Liver (tissue), 8 donors: ENCODE measurements at regions not wholly inside any gene's neighbourhood (a gene's known extent, or its start where the extent isn't known, plus 50 kb on each side); places are given as distances from the start of the nearest gene placed in this dataset.

Experiments used
- DNase-seq: peaks from one replicate; pipeline ENCODE4 v3.0.0-alpha.2; 2017; ENCODE audit warnings: low spot score
- H3K27ac ChIP-seq, 2 donors: one replicate each; pipeline ENCODE4 v1.7.0; 2013; ENCODE audit warnings: inconsistent platforms in 2 of 2, low read length in 2 of 2, control low read depth in 1 of 2, low read depth in 1 of 2, mild to moderate bottlenecking in 1 of 2
- H3K27me3 ChIP-seq, 4 donors: one replicate each; pipeline versions ENCODE4 v1.6.1 to v1.7.0; 2013; ENCODE audit warnings: low read length in 3 of 4, inconsistent platforms in 1 of 4, mild to moderate bottlenecking in 1 of 4, moderate library complexity in 1 of 4; ENCODE audit not compliant: control insufficient read depth in 4 of 4, insufficient read depth in 4 of 4
- H3K36me3 ChIP-seq, 4 donors: one replicate each; pipeline versions ENCODE4 v1.6.1 to v1.7.0; 2013; ENCODE audit warnings: low read length in 3 of 4, mild to moderate bottlenecking in 3 of 4, low read depth in 1 of 4, moderate library complexity in 1 of 4; ENCODE audit not compliant: control insufficient read depth in 4 of 4, insufficient read depth in 3 of 4
- H3K4me1 ChIP-seq, 4 donors: one replicate each; pipeline versions ENCODE4 v1.6.1 to v1.7.0; 2013; ENCODE audit warnings: low read length in 3 of 4, mild to moderate bottlenecking in 3 of 4, moderate library complexity in 1 of 4; ENCODE audit not compliant: control insufficient read depth in 4 of 4, insufficient read depth in 4 of 4
- H3K4me3 ChIP-seq, 3 donors: one replicate each; pipeline versions ENCODE4 v1.6.1 to v1.7.0; 2013; ENCODE audit warnings: low read length in 3 of 3, control low read depth in 1 of 3, low read depth in 1 of 3, mild to moderate bottlenecking in 1 of 3
- H3K9ac ChIP-seq, 2 donors: one replicate each; pipeline ENCODE4 v1.7.0; 2013; ENCODE audit warnings: low read length in 2 of 2, mild to moderate bottlenecking in 2 of 2, moderate library complexity in 2 of 2, control low read depth in 1 of 2, low read depth in 1 of 2
- H3K9me3 ChIP-seq, 4 donors: one replicate each; pipeline versions ENCODE4 v1.6.1 to v1.7.0; 2013; ENCODE audit warnings: low read length in 3 of 4; ENCODE audit not compliant: control insufficient read depth in 4 of 4
- ATF3 ChIP-seq: IDR thresholded peaks from 2 replicates; pipeline ENCODE4 v1.6.1; 2016; ENCODE audit warnings: antibody characterized with exemption
- CTCF ChIP-seq: fragments of 150-350 bp; IDR thresholded peaks from 2 replicates; pipeline ENCODE4 v1.5.1; 2017; ENCODE audit warnings: improper control_type of control experiment, low read depth, low read length; ENCODE audit not compliant: missing input control
- EGR1 ChIP-seq, 2 donors: IDR thresholded peaks; 2 replicates each; pipeline ENCODE4 v1.6.1; 2016 to 2018; ENCODE audit warnings: antibody characterized with exemption in 2 of 2, low read depth in 2 of 2
- FOXA1 ChIP-seq: IDR thresholded peaks from 2 replicates; pipeline ENCODE4 v1.6.1; 2016; ENCODE audit warnings: antibody characterized with exemption
- FOXA2 ChIP-seq: IDR thresholded peaks from 2 replicates; pipeline ENCODE4 v1.6.1; 2016; ENCODE audit warnings: antibody characterized with exemption
- GABPA ChIP-seq, 2 donors: IDR thresholded peaks in 1 of 2; conservative IDR thresholded peaks in 1 of 2; 2 replicates each; pipeline ENCODE4 v1.6.1; 2016; ENCODE audit warnings: antibody characterized with exemption in 2 of 2, mild to moderate bottlenecking in 1 of 2, moderate library complexity in 1 of 2
- HNF4A ChIP-seq, 2 donors: conservative IDR thresholded peaks; 2 replicates each; pipeline ENCODE4 v1.6.1; 2016; ENCODE audit warnings: antibody characterized with exemption in 2 of 2, mild to moderate bottlenecking in 2 of 2
- HNF4G ChIP-seq: IDR thresholded peaks from 2 replicates; pipeline ENCODE4 v1.6.1; 2016; ENCODE audit warnings: antibody characterized with exemption
- JUND ChIP-seq, 2 donors: IDR thresholded peaks; 2 replicates each; pipeline ENCODE4 v1.6.1; 2016; ENCODE audit warnings: antibody characterized with exemption in 2 of 2
- NR2F2 ChIP-seq: IDR thresholded peaks from 2 replicates; pipeline ENCODE4 v1.6.1; 2016; ENCODE audit warnings: antibody characterized with exemption
- RAD21 ChIP-seq, 2 donors: IDR thresholded peaks; 2 replicates each; pipeline ENCODE4 v1.6.1; 2016; ENCODE audit warnings: antibody characterized with exemption in 2 of 2, mild to moderate bottlenecking in 2 of 2
- REST ChIP-seq: IDR thresholded peaks from 2 replicates; pipeline ENCODE4 v1.6.1; 2016; ENCODE audit warnings: antibody characterized with exemption, mild to moderate bottlenecking
- RXRA ChIP-seq, 2 donors: IDR thresholded peaks; 2 replicates each; pipeline ENCODE4 v1.6.1; 2017 to 2018; ENCODE audit warnings: antibody characterized with exemption in 2 of 2, mild to moderate bottlenecking in 1 of 2
- SP1 ChIP-seq: IDR thresholded peaks from 2 replicates; pipeline ENCODE4 v1.6.1; 2018; ENCODE audit warnings: antibody characterized with exemption, mild to moderate bottlenecking
- TAF1 ChIP-seq: conservative IDR thresholded peaks from 2 replicates; pipeline ENCODE4 v1.6.1; 2016; ENCODE audit warnings: antibody characterized with exemption, mild to moderate bottlenecking
- YY1 ChIP-seq: IDR thresholded peaks from 2 replicates; pipeline ENCODE4 v1.6.1; 2016; ENCODE audit warnings: antibody characterized with exemption, mild to moderate bottlenecking
- ZBTB33 ChIP-seq: IDR thresholded peaks from 2 replicates; pipeline ENCODE4 v1.6.1; 2016; ENCODE audit warnings: antibody characterized with exemption
- WGBS: extraction: QIAGEN DNeasy Blood & Tissue Kit; methylation state at CpG from one replicate; pipeline ENCODE4 v1.1.7; 2013; 5-methylcytosine and 5-hydroxymethylcytosine counted together
- TF ChIP-seq, protein P1 (sequence below): IDR thresholded peaks from 2 replicates; pipeline ENCODE4 v1.6.1; 2016; ENCODE audit warnings: antibody characterized with exemption
- donor health status: healthy.
- donor health status: healthy.
- donor health status: healthy.
- donor health status: healthy.
- donor health status: healthy.

GRCh38 chr5:99590806-99591205 is 662.0 kb upstream of the CHD1 start:
- H3K9ac ChIP-seq = no peak overlapping the region
- H3K9me3 ChIP-seq = no peaks in the 10 kb centered on the region
- TF ChIP-seq HNF4A (conservative IDR thresholded peaks at IDR 0.05) (no peak), FOXA1 (no peak), ZBTB33 (no peak), REST (no peak), CTCF (no peak), GABPA (IDR thresholded peaks at IDR 0.05 in 1 of 2, conservative IDR thresholded peaks at IDR 0.05 in 1 of 2) (no peak), RAD21 (IDR thresholded peaks at IDR 0.05) (no peak), YY1 (no peak), JUND (IDR thresholded peaks at IDR 0.05) (no peak), TAF1 (no peak), HNF4G (no peak), EGR1 (IDR thresholded peaks at IDR 0.05; ENCODE audit: low read depth in 2 of 2) (no peak), RXRA (IDR thresholded peaks at IDR 0.05) (no peak), NR2F2 (no peak), ATF3 (no peak), FOXA2 (no peak), SP1 (no peak)
- TF ChIP-seq, protein P1, sequence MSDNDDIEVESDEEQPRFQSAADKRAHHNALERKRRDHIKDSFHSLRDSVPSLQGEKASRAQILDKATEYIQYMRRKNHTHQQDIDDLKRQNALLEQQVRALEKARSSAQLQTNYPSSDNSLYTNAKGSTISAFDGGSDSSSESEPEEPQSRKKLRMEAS = no peak
- no peaks in the 10 kb centered on the region for H3K27me3 ChIP-seq
- H3K4me1 ChIP-seq = no peaks in the 10 kb centered on the region
- 63% methylated on average over 1 of the region's 1 CpG for WGBS
- no peak overlapping the region for H3K4me3 ChIP-seq
- no peaks in the 10 kb centered on the region for H3K36me3 ChIP-seq
- H3K27ac ChIP-seq = no peak overlapping the region
- no peak for DNase-seq

DNA sequence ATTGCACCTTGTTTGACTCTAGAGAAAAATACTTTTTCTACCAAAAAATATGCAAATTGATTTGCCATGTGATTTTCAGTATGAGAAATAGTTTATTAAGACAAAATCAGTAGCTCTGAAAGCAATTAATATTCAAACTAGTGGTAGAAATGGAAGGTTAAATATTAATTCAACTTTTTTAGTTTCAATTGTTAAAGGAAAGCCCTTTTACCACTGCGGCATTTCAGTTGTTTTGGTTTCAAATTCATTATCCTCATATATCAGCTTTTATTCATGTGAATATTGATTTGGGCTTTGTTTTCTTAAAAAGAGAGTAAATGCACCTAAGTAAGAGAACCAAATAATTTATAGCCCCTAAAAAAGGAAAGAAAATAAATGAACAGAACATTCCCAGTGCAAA is 660.6 kb upstream of the CHD1 start:
- WGBS = 87% methylated on average over 1 of the region's 1 CpG
- no peak for DNase-seq
- no peak for TF ChIP-seq TAF1
- TF ChIP-seq REST = no peak
- no peak for TF ChIP-seq YY1
- TF ChIP-seq FOXA1 = no peak
- no peak for TF ChIP-seq ZBTB33
- TF ChIP-seq, protein P1 = no peak
- no peak for TF ChIP-seq EGR1 (IDR thresholded peaks at IDR 0.05; ENCODE audit: low read depth in 2 of 2)
- TF ChIP-seq RAD21 (IDR thresholded peaks at IDR 0.05) = no peak
- no peak for TF ChIP-seq HNF4A (conservative IDR thresholded peaks at IDR 0.05)
- TF ChIP-seq ATF3 = no peak

More for the DNA sequence above, 660.6 kb upstream of the CHD1 start:
- Histone ChIP-seq H3K36me3 (no peaks in the 10 kb centered on the region), H3K27me3 (no peaks in the 10 kb centered on the region), H3K4me1 (no peaks in the 10 kb centered on the region), H3K27ac (no peak overlapping the region), H3K9me3 (no peaks in the 10 kb centered on the region), H3K9ac (no peak overlapping the region), H3K4me3 (no peak overlapping the region)
